Esophagus squamous epithelium (tissue), 4 donors: ENCODE measurements at regions not wholly inside any gene's neighbourhood (a gene's known extent, or its start where the extent isn't known, plus 50 kb on each side); places are given as distances from the start of the nearest gene placed in this dataset.

Experiments used
- POLR2A ChIP-seq, 4 donors: fragments of 450-650 bp; IDR thresholded peaks; one replicate each; pipeline ENCODE4 v1.6.1; 2017; ENCODE audit warnings: antibody characterized with exemption in 4 of 4, mild to moderate bottlenecking in 4 of 4, moderate library complexity in 3 of 4
- TF ChIP-seq, protein P1 (sequence below), 6 experiments: fragments of 450-650 bp in 4 of 6; fragments of 200-600 bp in 2 of 6; sonication (generic) in 2 of 6; IDR thresholded peaks; one replicate each; pipeline ENCODE4 v1.5.1; 2016 to 2019; ENCODE audit warnings: antibody characterized with exemption in 6 of 6, mild to moderate bottlenecking in 4 of 6, moderate library complexity in 4 of 6

DNA sequence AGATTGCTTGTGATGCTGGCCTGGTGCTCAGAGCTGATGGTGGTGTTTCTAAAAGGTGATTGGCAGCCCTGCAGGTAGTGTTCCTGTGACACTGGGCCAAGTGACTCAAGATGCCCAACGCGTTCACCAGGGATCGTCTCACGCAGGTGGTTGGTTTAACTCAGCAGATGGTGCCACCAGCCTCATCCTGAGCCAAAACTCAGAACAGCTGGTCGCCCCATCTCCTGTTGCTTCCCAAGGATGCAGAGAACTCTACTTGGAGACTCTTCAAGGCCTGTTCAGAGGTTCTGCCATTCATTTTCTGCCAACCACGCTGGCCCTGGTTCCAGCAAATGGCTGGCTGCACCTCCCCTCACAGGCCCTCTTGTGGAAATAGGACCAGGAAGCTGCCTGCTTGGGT is 394.4 kb downstream of the CDH26 start:
- TF ChIP-seq POLR2A (IDR thresholded peaks at IDR 0.05) = no peak
- TF ChIP-seq, protein P1, sequence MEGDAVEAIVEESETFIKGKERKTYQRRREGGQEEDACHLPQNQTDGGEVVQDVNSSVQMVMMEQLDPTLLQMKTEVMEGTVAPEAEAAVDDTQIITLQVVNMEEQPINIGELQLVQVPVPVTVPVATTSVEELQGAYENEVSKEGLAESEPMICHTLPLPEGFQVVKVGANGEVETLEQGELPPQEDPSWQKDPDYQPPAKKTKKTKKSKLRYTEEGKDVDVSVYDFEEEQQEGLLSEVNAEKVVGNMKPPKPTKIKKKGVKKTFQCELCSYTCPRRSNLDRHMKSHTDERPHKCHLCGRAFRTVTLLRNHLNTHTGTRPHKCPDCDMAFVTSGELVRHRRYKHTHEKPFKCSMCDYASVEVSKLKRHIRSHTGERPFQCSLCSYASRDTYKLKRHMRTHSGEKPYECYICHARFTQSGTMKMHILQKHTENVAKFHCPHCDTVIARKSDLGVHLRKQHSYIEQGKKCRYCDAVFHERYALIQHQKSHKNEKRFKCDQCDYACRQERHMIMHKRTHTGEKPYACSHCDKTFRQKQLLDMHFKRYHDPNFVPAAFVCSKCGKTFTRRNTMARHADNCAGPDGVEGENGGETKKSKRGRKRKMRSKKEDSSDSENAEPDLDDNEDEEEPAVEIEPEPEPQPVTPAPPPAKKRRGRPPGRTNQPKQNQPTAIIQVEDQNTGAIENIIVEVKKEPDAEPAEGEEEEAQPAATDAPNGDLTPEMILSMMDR (IDR thresholded peaks at IDR 0.05) = no peak
